OCI-LY7 (cell line): ENCODE measurements at regions not wholly inside any gene's neighbourhood (a gene's known extent, or its start where the extent isn't known, plus 50 kb on each side); places are given as distances from the start of the nearest gene placed in this dataset.

Source experiments
- BruUV-seq: library from RNA; stranded (reverse); fragments of 400-500 nt; replicated peaks from 2 replicates; lab custom pipeline; 2021; lab: Mats Ljungman, UMichigan
- CTCF ChIA-PET: fragments of 300-600 bp; sonication (Branson Sonifier 250); formaldehyde crosslinking; loops from one replicate; lab custom pipeline; 2022; ENCODE audit warnings: antibody characterized with exemption; ENCODE audit not compliant: unreplicated experiment; lab: Charles Lee
- POLR2A ChIA-PET: fragments of 300-600 bp; sonication (Branson Sonifier 250); formaldehyde crosslinking; loops from one replicate; lab custom pipeline; 2022; ENCODE audit warnings: antibody characterized with exemption; lab: Charles Lee
- DNase-seq: peaks from one replicate; pipeline ENCODE4 v3.0.0-alpha.2; 2015; ENCODE audit warnings: low spot score
- H2AFZ ChIP-seq: fragments of 200-600 bp; sonication (generic), shearing (Covaris generic); 2 replicates; pipeline ENCODE4 v1.6.1; 2014; ENCODE audit warnings: mild to moderate bottlenecking, antibody characterized with exemption, low read length, moderate library complexity
- H3K27ac ChIP-seq: fragments of 200-600 bp; sonication (generic); 2 replicates; pipeline ENCODE4 v1.5.1; 2014; ENCODE audit warnings: mixed run types, low read depth, mild to moderate bottlenecking, moderate library complexity, low read length, inconsistent platforms; ENCODE audit not compliant: poor library complexity, severe bottlenecking
- H3K36me3 ChIP-seq: fragments of 200-600 bp; sonication (generic); 2 replicates; pipeline ENCODE4 v1.6.1; 2014; ENCODE audit warnings: mild to moderate bottlenecking, antibody characterized with exemption, low read length, moderate library complexity, mixed read lengths; ENCODE audit not compliant: insufficient read depth
- H3K4me1 ChIP-seq: fragments of 200-600 bp; sonication (generic); 2 replicates; pipeline ENCODE4 v1.5.1; 2014; ENCODE audit warnings: mild to moderate bottlenecking, low read length; ENCODE audit not compliant: insufficient read depth, poor library complexity, severe bottlenecking
- H3K4me2 ChIP-seq: fragments of 200-600 bp; sonication (generic); 2 replicates; pipeline ENCODE4 v1.6.1; 2014; ENCODE audit warnings: mild to moderate bottlenecking, low read length
- H3K4me3 ChIP-seq: fragments of 200-600 bp; sonication (generic); 2 replicates; pipeline ENCODE4 v1.5.1; 2014; ENCODE audit warnings: mild to moderate bottlenecking, low read depth, low read length; ENCODE audit not compliant: poor library complexity, severe bottlenecking
- H3K79me2 ChIP-seq: fragments of 200-600 bp; sonication (generic); 2 replicates; pipeline ENCODE4 v1.6.1; 2016; ENCODE audit warnings: low read depth, mild to moderate bottlenecking, low read length, moderate library complexity, mixed read lengths; ENCODE audit not compliant: insufficient read depth
- H3K9me2 ChIP-seq: fragments of 200-600 bp; sonication (generic); 2 replicates; pipeline ENCODE4 v1.6.1; 2016; ENCODE audit warnings: mild to moderate bottlenecking, low read length, mixed read lengths; ENCODE audit not compliant: insufficient read depth
- H3K9me3 ChIP-seq: fragments of 200-600 bp; sonication (generic); 2 replicates; pipeline ENCODE4 v1.6.1; 2014; ENCODE audit warnings: mild to moderate bottlenecking, mixed run types, low read length, mixed read lengths
- H4K20me1 ChIP-seq: fragments of 200-600 bp; sonication (generic); 2 replicates; pipeline ENCODE4 v1.6.1; 2014; ENCODE audit warnings: mild to moderate bottlenecking, antibody characterized with exemption, low read length, moderate library complexity, mixed read lengths; ENCODE audit not compliant: insufficient read depth
- EZH2phosphoT487 ChIP-seq: fragments of 200-600 bp; sonication (generic); IDR thresholded peaks from 2 replicates; pipeline ENCODE4 v1.6.1; 2018; ENCODE audit warnings: low read depth, borderline replicate concordance, mild to moderate bottlenecking, mixed run types, antibody characterized with exemption, low read length, moderate library complexity, mixed read lengths
- intact Hi-C: fragments of 100-400 bp; cut with micrococcal nuclease; formaldehyde crosslinking; loops from one replicate; pipeline ENCODE4 v1.10.0; 2022; ENCODE audit not compliant: unreplicated experiment
- TF ChIP-seq, protein P1 (sequence below): fragments of 200-600 bp; sonication (generic); conservative IDR thresholded peaks from 2 replicates; pipeline ENCODE4 v1.5.1; 2014; ENCODE audit warnings: mild to moderate bottlenecking, antibody characterized with exemption, low read length, moderate library complexity, mixed read lengths

DNA sequence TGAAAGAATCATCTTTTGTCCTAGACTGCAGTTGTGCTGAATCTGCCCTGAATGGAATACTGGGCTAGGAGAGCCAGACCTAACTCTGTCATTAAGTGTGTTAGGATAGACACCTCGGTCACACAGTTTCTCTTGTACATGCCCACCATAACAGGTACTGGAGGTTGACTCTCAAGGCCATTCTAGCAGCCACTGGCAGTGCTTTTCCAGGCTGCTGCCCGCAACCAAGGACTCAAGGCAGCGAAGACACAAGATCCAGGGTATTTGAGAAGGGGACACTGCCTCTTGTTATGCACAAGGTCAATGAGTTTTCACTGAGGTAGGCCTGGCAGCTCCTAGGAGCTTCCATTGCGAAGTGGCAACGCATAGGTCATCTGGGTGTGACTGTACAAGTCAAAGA, 70.6 kb upstream of the ZNF746 start:
- POLR2A ChIA-PET, result interaction anchor here (0.6 to 1.1 kb wide), 3 partner anchors 17 to 500 kb away, joined by 3 to 4 read pairs (median 3); no protein-coding TSS in a partner anchor
- no peak overlapping the region for H2AFZ ChIP-seq
- no peak overlapping the region for H3K4me2 ChIP-seq
- H3K79me2 ChIP-seq, result no peaks in the 10 kb centered on the region
- intact Hi-C loops, result no loop called here
- H3K9me3 ChIP-seq, result peaks cover 9% of the 10 kb centered on the region; the same call in 1 of the 2 replicates
- CTCF ChIA-PET, result no interaction called here
- BruUV-seq, result no TSS peak
- no peak overlapping the region for H3K4me3 ChIP-seq
- peaks cover 78% of the 10 kb centered on the region for H3K36me3 ChIP-seq
- TF ChIP-seq, protein P1, sequence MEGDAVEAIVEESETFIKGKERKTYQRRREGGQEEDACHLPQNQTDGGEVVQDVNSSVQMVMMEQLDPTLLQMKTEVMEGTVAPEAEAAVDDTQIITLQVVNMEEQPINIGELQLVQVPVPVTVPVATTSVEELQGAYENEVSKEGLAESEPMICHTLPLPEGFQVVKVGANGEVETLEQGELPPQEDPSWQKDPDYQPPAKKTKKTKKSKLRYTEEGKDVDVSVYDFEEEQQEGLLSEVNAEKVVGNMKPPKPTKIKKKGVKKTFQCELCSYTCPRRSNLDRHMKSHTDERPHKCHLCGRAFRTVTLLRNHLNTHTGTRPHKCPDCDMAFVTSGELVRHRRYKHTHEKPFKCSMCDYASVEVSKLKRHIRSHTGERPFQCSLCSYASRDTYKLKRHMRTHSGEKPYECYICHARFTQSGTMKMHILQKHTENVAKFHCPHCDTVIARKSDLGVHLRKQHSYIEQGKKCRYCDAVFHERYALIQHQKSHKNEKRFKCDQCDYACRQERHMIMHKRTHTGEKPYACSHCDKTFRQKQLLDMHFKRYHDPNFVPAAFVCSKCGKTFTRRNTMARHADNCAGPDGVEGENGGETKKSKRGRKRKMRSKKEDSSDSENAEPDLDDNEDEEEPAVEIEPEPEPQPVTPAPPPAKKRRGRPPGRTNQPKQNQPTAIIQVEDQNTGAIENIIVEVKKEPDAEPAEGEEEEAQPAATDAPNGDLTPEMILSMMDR, result no peak
- TF ChIP-seq EZH2phosphoT487, result no peak
- H3K9me2 ChIP-seq, result no peaks in the 10 kb centered on the region
- no peak overlapping the region for H3K27ac ChIP-seq
- no peaks in the 10 kb centered on the region for H3K4me1 ChIP-seq
- H4K20me1 ChIP-seq, result no peaks in the 10 kb centered on the region
- DNase-seq, result no peak

DNA sequence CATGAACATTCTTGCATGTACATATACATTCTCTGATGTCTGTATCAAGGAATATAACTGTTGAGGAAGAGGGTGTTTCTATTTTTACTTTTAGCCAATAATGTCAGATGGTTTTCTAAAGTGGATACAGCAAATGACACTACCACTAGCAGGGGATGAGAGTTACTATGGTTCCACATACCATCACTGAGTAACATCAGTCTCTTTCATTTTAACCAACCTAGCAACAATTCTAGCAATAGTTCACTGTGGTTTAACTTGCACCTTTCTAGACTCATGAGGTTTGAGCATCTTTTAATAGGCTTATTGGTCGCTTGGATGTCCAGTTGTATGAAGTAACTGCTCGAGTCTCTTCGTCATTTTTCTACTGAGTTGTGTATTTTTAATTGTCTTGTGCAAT, 68.5 kb upstream of the ZNF746 start:
- no peak overlapping the region for H3K4me2 ChIP-seq
- no peaks in the 10 kb centered on the region for H4K20me1 ChIP-seq
- no TSS peak for BruUV-seq
- H3K9me3 ChIP-seq, result peaks cover 9% of the 10 kb centered on the region; the same call in 1 of the 2 replicates
- CTCF ChIA-PET, result no interaction called here
- H3K36me3 ChIP-seq, result peaks cover 87% of the 10 kb centered on the region
- no peaks in the 10 kb centered on the region for H3K79me2 ChIP-seq
- H3K4me3 ChIP-seq, result no peak overlapping the region
- POLR2A ChIA-PET, result no interaction called here
- H2AFZ ChIP-seq, result no peak overlapping the region
- no peak for TF ChIP-seq EZH2phosphoT487
- DNase-seq, result no peak
- no peaks in the 10 kb centered on the region for H3K9me2 ChIP-seq
- intact Hi-C loops, result loop anchor here (2.0 kb wide), 1 partner anchor 17 kb away; no protein-coding TSS in a partner anchor
- no peaks in the 10 kb centered on the region for H3K4me1 ChIP-seq
- no peak overlapping the region for H3K27ac ChIP-seq

DNA sequence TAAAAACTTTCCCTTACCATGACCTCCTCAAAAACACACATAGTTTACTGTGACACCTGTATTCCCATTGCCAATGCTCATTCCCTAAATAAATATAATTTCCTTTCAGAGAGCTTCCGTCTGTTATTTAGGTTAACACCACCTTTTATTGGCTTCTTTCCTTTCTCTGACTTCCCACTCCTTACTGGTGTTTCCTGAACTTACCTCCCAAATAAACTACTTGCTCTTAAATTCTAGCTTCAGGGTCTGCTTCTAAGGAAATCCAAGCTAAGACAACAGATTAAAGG, 67.4 kb upstream of the ZNF746 start:
- Histone ChIP-seq H3K4me3 (no peak overlapping the region), H3K4me2 (no peak overlapping the region), H3K36me3 (peaks cover 86% of the 10 kb centered on the region), H3K9me3 (peaks cover 9% of the 10 kb centered on the region; the same call in 1 of the 2 replicates), H3K27ac (no peak overlapping the region), H3K4me1 (no peaks in the 10 kb centered on the region), H2AFZ (no peak overlapping the region), H4K20me1 (no peaks in the 10 kb centered on the region), H3K79me2 (no peaks in the 10 kb centered on the region), H3K9me2 (no peaks in the 10 kb centered on the region)
- ChIA-PET CTCF (no interaction called here), POLR2A (no interaction called here)
- intact Hi-C loops, result no loop called here
- TF ChIP-seq EZH2phosphoT487, result no peak
- TF ChIP-seq, protein P1, result no peak
- DNase-seq, result no peak
- no TSS peak for BruUV-seq
